Neural crest cell (in vitro differentiated cells): ENCODE measurements at regions not wholly inside any gene's neighbourhood (a gene's known extent, or its start where the extent isn't known, plus 50 kb on each side); places are given as distances from the start of the nearest gene placed in this dataset.

Source experiments
- DNase-seq: peaks from one replicate; pipeline ENCODE4 v3.0.0; 2021; ENCODE audit warnings: low read depth, mixed read lengths, low spot score
- H3K27ac Mint-ChIP-seq: one replicate; pipeline ENCODE4 v1.8.0; 2021; ENCODE audit warnings: mild to moderate bottlenecking, mixed read lengths; ENCODE audit not compliant: unreplicated experiment
- H3K27me3 Mint-ChIP-seq: 2 replicates; pipeline ENCODE4 v1.8.0; 2021; ENCODE audit warnings: low read depth, mild to moderate bottlenecking, mixed read lengths
- H3K36me3 Mint-ChIP-seq: 2 replicates; pipeline ENCODE4 v1.8.0; 2021; ENCODE audit warnings: low read depth, mild to moderate bottlenecking, mixed read lengths
- H3K4me1 Mint-ChIP-seq: 2 replicates; pipeline ENCODE4 v1.8.0; 2021; ENCODE audit warnings: mixed read lengths
- H3K4me3 Mint-ChIP-seq: one replicate; pipeline ENCODE4 v1.8.0; 2021; ENCODE audit warnings: mild to moderate bottlenecking, mixed read lengths
- H3K9me3 Mint-ChIP-seq: 2 replicates; pipeline ENCODE4 v1.8.0; 2021; ENCODE audit warnings: mixed read lengths
- CTCF ChIP-seq: fragments of 200-600 bp; sonication (generic); conservative IDR thresholded peaks from 2 replicates; pipeline ENCODE4 v1.5.0; 2021; ENCODE audit warnings: antibody characterized with exemption, mild to moderate bottlenecking

- no peak overlapping the region for H3K27ac Mint-ChIP-seq
- H3K4me1 Mint-ChIP-seq: peaks cover 26% of the 10 kb centered on the region
- H3K4me3 Mint-ChIP-seq: no peak overlapping the region
- no peaks in the 10 kb centered on the region for H3K27me3 Mint-ChIP-seq
- TF ChIP-seq CTCF: no peak
- no peak for DNase-seq
- no peaks in the 10 kb centered on the region for H3K36me3 Mint-ChIP-seq
- no peaks in the 10 kb centered on the region for H3K9me3 Mint-ChIP-seq
Measured at GRCh38 chr13:71244161-71244560, 622.8 kb downstream of the DACH1 start.

GRCh38 chr13:71242201-71242600, 624.8 kb downstream of the DACH1 start:
- Mint-ChIP-seq H3K4me1 (peaks cover 21% of the 10 kb centered on the region), H3K27me3 (no peaks in the 10 kb centered on the region), H3K36me3 (no peaks in the 10 kb centered on the region), H3K4me3 (no peak overlapping the region), H3K9me3 (no peaks in the 10 kb centered on the region), H3K27ac (peak overlapping the region; percentile 52)
- no peak for TF ChIP-seq CTCF
- DNase-seq: no peak

- TF ChIP-seq CTCF: peak; percentile 70
- Mint-ChIP-seq H3K27me3 (no peaks in the 10 kb centered on the region), H3K9me3 (no peaks in the 10 kb centered on the region), H3K36me3 (no peaks in the 10 kb centered on the region), H3K27ac (no peak overlapping the region), H3K4me3 (no peak overlapping the region), H3K4me1 (peaks cover 21% of the 10 kb centered on the region)
- DNase-seq: no peak
Measured at GRCh38 chr13:71240911-71241310, 626.1 kb downstream of the DACH1 start.

GRCh38 chr13:71237332-71237731, 629.7 kb downstream of the DACH1 start:
- DNase-seq: no peak
- Mint-ChIP-seq H3K27me3 (no peaks in the 10 kb centered on the region), H3K36me3 (no peaks in the 10 kb centered on the region), H3K27ac (no peak overlapping the region), H3K4me1 (peaks cover 14% of the 10 kb centered on the region), H3K4me3 (no peak overlapping the region), H3K9me3 (no peaks in the 10 kb centered on the region)
- no peak for TF ChIP-seq CTCF

- H3K4me1 Mint-ChIP-seq: peaks cover 18% of the 10 kb centered on the region
- TF ChIP-seq CTCF: no peak
- peak overlapping the region; percentile 94 for H3K27ac Mint-ChIP-seq
- DNase-seq: no peak
- no peaks in the 10 kb centered on the region for H3K36me3 Mint-ChIP-seq
- peaks cover 4% of the 10 kb centered on the region for H3K9me3 Mint-ChIP-seq
- peak overlapping the region; percentile 38 for H3K4me3 Mint-ChIP-seq
- H3K27me3 Mint-ChIP-seq: no peaks in the 10 kb centered on the region
Measured at GRCh38 chr13:71219698-71220415, 647.1 kb downstream of the DACH1 start.
